PC-9 (cell line): ENCODE measurements at regions not wholly inside any gene's neighbourhood (a gene's known extent, or its start where the extent isn't known, plus 50 kb on each side); places are given as distances from the start of the nearest gene placed in this dataset.

Source experiments
- BruUV-seq: library from RNA; stranded (reverse); fragments of 400-500 nt; replicated peaks from 2 replicates; lab custom pipeline; 2021; lab: Mats Ljungman, UMichigan
- CTCF ChIA-PET: fragments of 300-600 bp; sonication (Branson Sonifier 250); formaldehyde crosslinking; loops from one replicate; lab custom pipeline; 2022; ENCODE audit warnings: antibody characterized with exemption; lab: Charles Lee
- POLR2A ChIA-PET: fragments of 300-600 bp; sonication (Branson Sonifier 250); formaldehyde crosslinking; loops from one replicate; lab custom pipeline; 2022; ENCODE audit warnings: antibody characterized with exemption; ENCODE audit not compliant: unreplicated experiment; lab: Charles Lee
- DNase-seq, 2 experiments: peaks; one replicate each; pipeline versions ENCODE4 v3.0.0 to v3.0.0-alpha.2; 2015 to 2022; ENCODE audit warnings: mixed read lengths in 1 of 2
- H2AFZ ChIP-seq: fragments of 200-600 bp; sonication (generic); 2 replicates; pipeline ENCODE4 v1.8.1; 2017; ENCODE audit warnings: antibody characterized with exemption
- H3F3A ChIP-seq: fragments of 200-600 bp; sonication (generic); 2 replicates; pipeline ENCODE4 v1.8.1; 2017; ENCODE audit warnings: antibody characterized with exemption, mild to moderate bottlenecking, low read depth; ENCODE audit not compliant: insufficient read depth
- H3K27ac ChIP-seq: fragments of 200-600 bp; sonication (generic); 2 replicates; pipeline ENCODE4 v1.6.1; 2016; ENCODE audit warnings: mixed run types
- H3K27me3 ChIP-seq: fragments of 200-600 bp; sonication (generic); 2 replicates; pipeline ENCODE4 v1.6.1; 2016; ENCODE audit warnings: low read depth, mixed run types; ENCODE audit not compliant: insufficient read depth
- H3K36me3 ChIP-seq: fragments of 200-600 bp; sonication (generic); 2 replicates; pipeline ENCODE4 v1.6.1; 2016; ENCODE audit warnings: low read depth, mixed run types
- H3K4me1 ChIP-seq: fragments of 200-600 bp; sonication (generic); replicated peaks from 2 replicates; pipeline ENCODE4 v1.6.1; 2016; ENCODE audit warnings: mixed run types; ENCODE audit not compliant: insufficient read depth
- H3K4me2 ChIP-seq: fragments of 200-600 bp; sonication (generic); 2 replicates; pipeline ENCODE4 v1.6.1; 2017; ENCODE audit warnings: mixed run types
- H3K4me3 ChIP-seq: fragments of 200-600 bp; sonication (generic); 2 replicates; pipeline ENCODE4 v1.6.1; 2016; ENCODE audit warnings: mixed run types
- H3K79me2 ChIP-seq: fragments of 200-600 bp; sonication (generic); 2 replicates; pipeline ENCODE4 v1.6.1; 2017; ENCODE audit warnings: low read depth, mixed run types
- H3K9me2 ChIP-seq: fragments of 200-600 bp; sonication (generic); 2 replicates; pipeline ENCODE4 v1.8.1; 2017; ENCODE audit warnings: mild to moderate bottlenecking; ENCODE audit not compliant: insufficient read depth
- H3K9me3 ChIP-seq: fragments of 200-600 bp; sonication (generic); 2 replicates; pipeline ENCODE4 v1.8.1; 2016; ENCODE audit warnings: low read depth; ENCODE audit not compliant: insufficient read depth
- H4K20me1 ChIP-seq: fragments of 200-600 bp; sonication (generic); 2 replicates; pipeline ENCODE4 v1.8.1; 2017; ENCODE audit not compliant: insufficient read depth
- EZH2 ChIP-seq: fragments of 200-600 bp; sonication (generic); IDR thresholded peaks from 2 replicates; pipeline ENCODE4 v1.8.0; 2017; ENCODE audit warnings: antibody characterized with exemption, low read depth
- intact Hi-C: fragments of 100-400 bp; cut with micrococcal nuclease; formaldehyde crosslinking; loops from one replicate; pipeline ENCODE4 v1.10.0; 2022; ENCODE audit not compliant: unreplicated experiment
- TF ChIP-seq, protein P1 (sequence below): fragments of 200-600 bp; sonication (generic); conservative IDR thresholded peaks from 2 replicates; pipeline ENCODE4 v1.6.1; 2017; ENCODE audit warnings: mixed run types, antibody characterized with exemption, mild to moderate bottlenecking, moderate library complexity

DNA sequence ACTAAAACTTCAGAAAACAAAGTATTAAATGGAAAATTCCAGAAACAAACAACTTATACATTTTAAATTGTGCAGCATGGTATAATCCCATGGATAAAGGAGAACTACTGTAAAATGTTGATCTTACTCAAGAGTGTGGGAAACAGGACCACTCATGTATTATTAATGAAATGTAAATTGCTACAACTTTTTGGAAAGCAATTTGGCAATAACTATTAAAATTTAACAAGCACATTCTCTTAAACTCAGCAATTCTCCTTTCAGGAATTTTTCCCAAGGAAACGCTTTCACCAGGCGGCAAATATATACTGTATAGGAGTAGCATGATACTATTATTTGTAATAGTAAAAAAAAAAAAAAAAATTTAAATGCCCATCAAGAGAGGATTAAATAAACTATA is 284.5 kb upstream of the AMIGO2 start:
- Histone ChIP-seq H3F3A (no peaks in the 10 kb centered on the region; the same call in 1 of the 2 replicates), H3K27me3 (no peaks in the 10 kb centered on the region), H4K20me1 (no peaks in the 10 kb centered on the region), H3K79me2 (no peaks in the 10 kb centered on the region), H3K4me2 (no peak overlapping the region), H2AFZ (no peak overlapping the region), H3K4me3 (no peak overlapping the region), H3K9me3 (peaks cover 3% of the 10 kb centered on the region; the same call in 1 of the 2 replicates), H3K4me1 (peaks cover 8% of the 10 kb centered on the region; the same call in 1 of the 2 replicates), H3K27ac (no peak overlapping the region), H3K9me2 (no peaks in the 10 kb centered on the region), H3K36me3 (no peaks in the 10 kb centered on the region)
- no TSS peak for BruUV-seq
- intact Hi-C loops, result no loop called here
- no peak for DNase-seq
- ChIA-PET POLR2A (no interaction called here), CTCF (no interaction called here)
- TF ChIP-seq, protein P1, sequence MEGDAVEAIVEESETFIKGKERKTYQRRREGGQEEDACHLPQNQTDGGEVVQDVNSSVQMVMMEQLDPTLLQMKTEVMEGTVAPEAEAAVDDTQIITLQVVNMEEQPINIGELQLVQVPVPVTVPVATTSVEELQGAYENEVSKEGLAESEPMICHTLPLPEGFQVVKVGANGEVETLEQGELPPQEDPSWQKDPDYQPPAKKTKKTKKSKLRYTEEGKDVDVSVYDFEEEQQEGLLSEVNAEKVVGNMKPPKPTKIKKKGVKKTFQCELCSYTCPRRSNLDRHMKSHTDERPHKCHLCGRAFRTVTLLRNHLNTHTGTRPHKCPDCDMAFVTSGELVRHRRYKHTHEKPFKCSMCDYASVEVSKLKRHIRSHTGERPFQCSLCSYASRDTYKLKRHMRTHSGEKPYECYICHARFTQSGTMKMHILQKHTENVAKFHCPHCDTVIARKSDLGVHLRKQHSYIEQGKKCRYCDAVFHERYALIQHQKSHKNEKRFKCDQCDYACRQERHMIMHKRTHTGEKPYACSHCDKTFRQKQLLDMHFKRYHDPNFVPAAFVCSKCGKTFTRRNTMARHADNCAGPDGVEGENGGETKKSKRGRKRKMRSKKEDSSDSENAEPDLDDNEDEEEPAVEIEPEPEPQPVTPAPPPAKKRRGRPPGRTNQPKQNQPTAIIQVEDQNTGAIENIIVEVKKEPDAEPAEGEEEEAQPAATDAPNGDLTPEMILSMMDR, result no peak
- TF ChIP-seq EZH2, result no peak

DNA sequence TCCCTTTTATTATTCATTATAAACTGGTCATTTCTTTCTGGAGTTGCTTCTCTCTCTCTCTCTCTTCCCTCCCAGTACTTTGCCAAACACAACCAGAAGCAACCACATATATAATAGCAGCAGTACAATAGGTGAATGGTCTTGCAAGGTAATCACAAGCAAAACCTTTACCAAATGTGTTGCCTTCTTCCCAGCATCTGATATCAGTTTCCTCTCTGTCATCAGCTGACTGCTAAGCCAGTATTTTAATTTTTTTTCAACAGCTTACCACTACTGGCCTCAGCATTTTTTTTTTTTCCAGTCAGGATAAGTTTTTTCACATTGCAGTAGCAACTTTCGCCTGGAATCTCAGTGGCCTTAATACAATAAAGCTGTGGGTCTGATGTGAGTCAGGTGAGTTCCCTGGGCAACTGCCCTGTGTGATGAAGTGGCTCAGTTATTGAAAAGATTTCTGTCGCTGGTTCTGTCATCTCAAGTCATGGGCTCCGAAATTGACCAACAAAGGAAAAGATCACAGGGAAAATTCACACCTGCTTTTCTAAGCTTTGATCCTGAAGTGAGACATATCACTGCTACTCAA is 282.5 kb upstream of the AMIGO2 start:
- H3K27me3 ChIP-seq, result no peaks in the 10 kb centered on the region
- no peaks in the 10 kb centered on the region for H3K36me3 ChIP-seq
- no peak overlapping the region for H3K27ac ChIP-seq
- no peaks in the 10 kb centered on the region for H3K79me2 ChIP-seq
- no peak overlapping the region for H3K4me3 ChIP-seq
- no peak overlapping the region for H3K4me2 ChIP-seq
- no peaks in the 10 kb centered on the region for H3F3A ChIP-seq
- no peak for DNase-seq
- CTCF ChIA-PET, result no interaction called here
- no peaks in the 10 kb centered on the region for H3K9me2 ChIP-seq
- no TSS peak for BruUV-seq
- TF ChIP-seq, protein P1, result no peak
- TF ChIP-seq EZH2, result no peak
- H3K4me1 ChIP-seq, result peaks cover 6% of the 10 kb centered on the region; the same call in 1 of the 2 replicates
- H4K20me1 ChIP-seq, result no peaks in the 10 kb centered on the region
- H3K9me3 ChIP-seq, result 0 out of 2 replicates have a peak, but pooled peaks cover 3% of the 10 kb centered on the region
- H2AFZ ChIP-seq, result no peak overlapping the region
- POLR2A ChIA-PET, result no interaction called here
- intact Hi-C loops, result no loop called here

DNA sequence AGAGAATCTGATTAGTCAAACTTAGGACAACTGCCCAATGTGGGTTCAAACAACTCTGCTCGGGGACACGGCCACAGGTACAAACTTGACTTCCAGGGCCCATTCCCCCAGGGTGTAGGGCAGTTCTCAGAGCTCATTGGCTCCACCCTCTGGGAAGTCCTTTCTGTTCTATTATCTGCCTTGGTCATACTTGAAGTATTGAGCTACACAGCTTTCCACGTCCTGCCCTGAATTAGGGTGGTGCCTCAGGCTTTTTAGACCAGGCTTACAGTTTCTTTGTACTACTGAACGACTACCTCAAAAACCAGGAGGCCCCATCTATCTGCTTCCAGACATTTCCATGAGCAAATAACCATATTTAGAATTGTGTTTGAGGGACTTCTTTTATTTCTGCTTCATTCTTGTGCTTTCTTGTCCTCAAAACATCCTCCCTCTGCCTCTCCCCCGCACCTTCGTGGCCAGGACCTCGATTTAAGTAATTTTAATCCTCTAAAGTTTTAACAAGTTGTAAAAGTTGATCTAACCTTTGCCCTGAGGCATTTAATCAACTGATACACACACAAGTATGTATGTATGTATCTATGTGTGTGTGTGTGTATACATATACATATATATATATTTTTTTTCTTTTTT is 281.7 kb upstream of the AMIGO2 start:
- H3K27me3 ChIP-seq, result no peaks in the 10 kb centered on the region
- CTCF ChIA-PET, result no interaction called here
- no peak overlapping the region for H3K4me2 ChIP-seq
- peaks cover 6% of the 10 kb centered on the region; the same call in 1 of the 2 replicates for H3K4me1 ChIP-seq
- H3K79me2 ChIP-seq, result no peaks in the 10 kb centered on the region
- POLR2A ChIA-PET, result no interaction called here
- no peaks in the 10 kb centered on the region for H4K20me1 ChIP-seq
- no peak overlapping the region for H3K27ac ChIP-seq
- intact Hi-C loops, result no loop called here
- no peak overlapping the region for H3K4me3 ChIP-seq
- H3F3A ChIP-seq, result no peaks in the 10 kb centered on the region
- no peaks in the 10 kb centered on the region for H3K9me2 ChIP-seq
- H3K36me3 ChIP-seq, result no peaks in the 10 kb centered on the region
- no peak overlapping the region; the same call in 1 of the 2 replicates for H2AFZ ChIP-seq
- TF ChIP-seq, protein P1, result no peak
- TF ChIP-seq EZH2, result no peak
- DNase-seq, result no peak
- H3K9me3 ChIP-seq, result 0 out of 2 replicates have a peak, but pooled peaks cover 3% of the 10 kb centered on the region
- BruUV-seq, result no TSS peak
